ENCODE measurements at regions not wholly inside any gene's neighbourhood (a gene's known extent, or its start where the extent isn't known, plus 50 kb on each side); places are given as distances from the start of the nearest gene placed in this dataset.

GRCh38 chr2:45232818-45233217, 223.6 kb upstream of the SIX2 start:
- no peaks in the 10 kb centered on the region for H3K4me1 ChIP-seq
- H3K27me3 ChIP-seq: peaks cover 2% of the 10 kb centered on the region
- no peaks in the 10 kb centered on the region for H3K9me3 ChIP-seq
- no peaks in the 10 kb centered on the region for H3K36me3 ChIP-seq
- TF ChIP-seq POLR2AphosphoS5 (IDR thresholded peaks at IDR 0.05) (no peak), CTCF (IDR thresholded peaks at IDR 0.05) (no peak), EP300 (IDR thresholded peaks at IDR 0.05) (no peak), POLR2A (IDR thresholded peaks at IDR 0.05) (no peak)
- no peak overlapping the region for H3K4me3 ChIP-seq
- no peak overlapping the region for H3K27ac ChIP-seq
- WGBS, 2 donors (ENCODE audit: low coverage in 1 of 2): 77 to 100% methylated on average over 1 of the region's 1 CpG
- no peak for ATAC-seq

- Histone ChIP-seq H3K27me3 (peaks cover 18% of the 10 kb centered on the region), H3K9me3 (no peaks in the 10 kb centered on the region), H3K4me3 (no peak overlapping the region), H3K27ac (no peak overlapping the region), H3K36me3 (no peaks in the 10 kb centered on the region), H3K4me1 (no peaks in the 10 kb centered on the region)
- 56% methylated on average over 1 of the region's 1 CpG; no CpG with 5 or more reads in 1 of the 2 donors for WGBS, 2 donors (ENCODE audit: low coverage in 1 of 2)
- no peak for ATAC-seq
- TF ChIP-seq POLR2AphosphoS5 (IDR thresholded peaks at IDR 0.05): no peak
- no peak for TF ChIP-seq EP300 (IDR thresholded peaks at IDR 0.05)
- TF ChIP-seq CTCF (IDR thresholded peaks at IDR 0.05): no peak
- no peak for TF ChIP-seq POLR2A (IDR thresholded peaks at IDR 0.05)
Observed at GRCh38 chr2:45229411-45229810, 220.2 kb upstream of the SIX2 start.

GRCh38 chr2:45227347-45227746, 218.1 kb upstream of the SIX2 start:
- no peaks in the 10 kb centered on the region for H3K36me3 ChIP-seq
- no peak overlapping the region for H3K27ac ChIP-seq
- 83 to 92% methylated on average over 3 of the region's 3 CpGs for WGBS, 2 donors (ENCODE audit: low coverage in 1 of 2)
- H3K4me1 ChIP-seq: no peaks in the 10 kb centered on the region
- H3K27me3 ChIP-seq: peaks cover 32% of the 10 kb centered on the region
- no peak for ATAC-seq
- H3K4me3 ChIP-seq: no peak overlapping the region
- TF ChIP-seq CTCF (IDR thresholded peaks at IDR 0.05): no peak
- TF ChIP-seq POLR2AphosphoS5 (IDR thresholded peaks at IDR 0.05): no peak
- TF ChIP-seq EP300 (IDR thresholded peaks at IDR 0.05): no peak
- TF ChIP-seq POLR2A (IDR thresholded peaks at IDR 0.05): no peak
- H3K9me3 ChIP-seq: no peaks in the 10 kb centered on the region

GRCh38 chr2:45224993-45225380, 215.7 kb upstream of the SIX2 start:
- no peak for ATAC-seq
- H3K9me3 ChIP-seq: no peaks in the 10 kb centered on the region
- H3K27ac ChIP-seq: no peak overlapping the region
- no peaks in the 10 kb centered on the region for H3K4me1 ChIP-seq
- whole genome bisulfite sequencing, 2 donors (ENCODE audit: low coverage in 1 of 2): 64 to 70% methylated on average over 2 to 4 of the region's 4 CpGs
- H3K27me3 ChIP-seq: peaks cover 55% of the 10 kb centered on the region
- H3K4me3 ChIP-seq: no peak overlapping the region
- no peaks in the 10 kb centered on the region for H3K36me3 ChIP-seq
- TF ChIP-seq EP300 (IDR thresholded peaks at IDR 0.05): no peak
- TF ChIP-seq POLR2A (IDR thresholded peaks at IDR 0.05): no peak
- no peak for TF ChIP-seq POLR2AphosphoS5 (IDR thresholded peaks at IDR 0.05)
- TF ChIP-seq CTCF (IDR thresholded peaks at IDR 0.05): no peak

- Histone ChIP-seq H3K4me1 (no peaks in the 10 kb centered on the region), H3K27ac (no peak overlapping the region), H3K9me3 (no peaks in the 10 kb centered on the region), H3K36me3 (no peaks in the 10 kb centered on the region), H3K27me3 (peaks cover 55% of the 10 kb centered on the region), H3K4me3 (no peak overlapping the region)
- TF ChIP-seq POLR2A (IDR thresholded peaks at IDR 0.05): no peak
- TF ChIP-seq CTCF (IDR thresholded peaks at IDR 0.05): no peak
- no peak for TF ChIP-seq POLR2AphosphoS5 (IDR thresholded peaks at IDR 0.05)
- no peak for TF ChIP-seq EP300 (IDR thresholded peaks at IDR 0.05)
- ATAC-seq: no peak
- WGBS, 2 donors (ENCODE audit: low coverage in 1 of 2): 24 to 35% methylated on average over 11 to 12 of the region's 13 CpGs
Observed at GRCh38 chr2:45224321-45224992, 215.2 kb upstream of the SIX2 start.
